Liver (tissue), 3 donors: ENCODE measurements at regions not wholly inside any gene's neighbourhood (a gene's known extent, or its start where the extent isn't known, plus 50 kb on each side); places are given as distances from the start of the nearest gene placed in this dataset.

Source experiments
- RXRA ChIP-seq, 2 donors: IDR thresholded peaks; 2 replicates each; pipeline ENCODE4 v1.6.1; 2017 to 2018; ENCODE audit warnings: antibody characterized with exemption in 2 of 2, mild to moderate bottlenecking in 1 of 2
- SP1 ChIP-seq: IDR thresholded peaks from 2 replicates; pipeline ENCODE4 v1.6.1; 2018; ENCODE audit warnings: antibody characterized with exemption, mild to moderate bottlenecking
- YY1 ChIP-seq: IDR thresholded peaks from 2 replicates; pipeline ENCODE4 v1.6.1; 2016; ENCODE audit warnings: antibody characterized with exemption, mild to moderate bottlenecking
- TF ChIP-seq, protein P1 (sequence below): fragments of 150-350 bp; IDR thresholded peaks from 2 replicates; pipeline ENCODE4 v1.5.1; 2017; ENCODE audit warnings: improper control_type of control experiment, low read depth, low read length; ENCODE audit not compliant: missing input control
- TF ChIP-seq, protein P2 (sequence below): IDR thresholded peaks from 2 replicates; pipeline ENCODE4 v1.6.1; 2016; ENCODE audit warnings: antibody characterized with exemption
- TF ChIP-seq, protein P3 (sequence below): IDR thresholded peaks from 2 replicates; pipeline ENCODE4 v1.6.1; 2016; ENCODE audit warnings: antibody characterized with exemption
- TF ChIP-seq, protein P4 (sequence below): IDR thresholded peaks from 2 replicates; pipeline ENCODE4 v1.6.1; 2016; ENCODE audit warnings: antibody characterized with exemption, mild to moderate bottlenecking
- donor health status: healthy.
- donor health status: healthy.

DNA sequence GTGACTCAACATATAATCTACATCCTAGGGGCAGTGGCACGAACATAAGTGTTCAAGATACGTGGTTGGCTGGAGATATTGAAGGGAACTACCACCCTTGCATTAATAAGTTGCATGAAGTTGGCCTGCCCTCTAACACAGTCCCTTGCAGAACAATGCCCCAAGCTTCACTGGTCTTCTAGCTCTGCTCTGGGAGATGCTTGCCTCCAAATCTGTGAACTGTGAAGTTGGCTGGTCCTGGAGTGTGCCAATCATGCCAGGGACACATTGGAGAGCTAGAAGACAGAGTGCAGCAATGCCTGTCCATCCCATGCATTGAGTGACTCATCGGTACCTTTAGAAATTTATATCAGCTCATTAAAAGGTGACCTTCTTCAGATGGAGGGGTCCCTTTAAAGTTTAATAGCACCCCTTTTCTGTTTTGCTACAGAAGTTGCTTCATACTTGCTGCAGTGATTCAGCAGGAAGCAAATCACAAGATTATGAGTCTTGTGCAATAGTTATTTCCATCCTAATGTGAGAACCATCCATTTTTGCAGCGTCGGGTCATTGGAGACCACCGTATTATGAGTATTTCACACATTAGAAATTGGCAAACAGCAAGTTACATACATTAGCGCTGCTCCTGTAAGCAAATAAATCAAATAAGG is 55.2 kb upstream of the KAZN start:
- TF ChIP-seq SP1 (no peak), YY1 (no peak), RXRA (IDR thresholded peaks at IDR 0.05) (no peak)
- TF ChIP-seq, protein P1, sequence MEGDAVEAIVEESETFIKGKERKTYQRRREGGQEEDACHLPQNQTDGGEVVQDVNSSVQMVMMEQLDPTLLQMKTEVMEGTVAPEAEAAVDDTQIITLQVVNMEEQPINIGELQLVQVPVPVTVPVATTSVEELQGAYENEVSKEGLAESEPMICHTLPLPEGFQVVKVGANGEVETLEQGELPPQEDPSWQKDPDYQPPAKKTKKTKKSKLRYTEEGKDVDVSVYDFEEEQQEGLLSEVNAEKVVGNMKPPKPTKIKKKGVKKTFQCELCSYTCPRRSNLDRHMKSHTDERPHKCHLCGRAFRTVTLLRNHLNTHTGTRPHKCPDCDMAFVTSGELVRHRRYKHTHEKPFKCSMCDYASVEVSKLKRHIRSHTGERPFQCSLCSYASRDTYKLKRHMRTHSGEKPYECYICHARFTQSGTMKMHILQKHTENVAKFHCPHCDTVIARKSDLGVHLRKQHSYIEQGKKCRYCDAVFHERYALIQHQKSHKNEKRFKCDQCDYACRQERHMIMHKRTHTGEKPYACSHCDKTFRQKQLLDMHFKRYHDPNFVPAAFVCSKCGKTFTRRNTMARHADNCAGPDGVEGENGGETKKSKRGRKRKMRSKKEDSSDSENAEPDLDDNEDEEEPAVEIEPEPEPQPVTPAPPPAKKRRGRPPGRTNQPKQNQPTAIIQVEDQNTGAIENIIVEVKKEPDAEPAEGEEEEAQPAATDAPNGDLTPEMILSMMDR: no peak
- TF ChIP-seq, protein P2, sequence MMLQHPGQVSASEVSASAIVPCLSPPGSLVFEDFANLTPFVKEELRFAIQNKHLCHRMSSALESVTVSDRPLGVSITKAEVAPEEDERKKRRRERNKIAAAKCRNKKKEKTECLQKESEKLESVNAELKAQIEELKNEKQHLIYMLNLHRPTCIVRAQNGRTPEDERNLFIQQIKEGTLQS: no peak
- TF ChIP-seq, protein P3, sequence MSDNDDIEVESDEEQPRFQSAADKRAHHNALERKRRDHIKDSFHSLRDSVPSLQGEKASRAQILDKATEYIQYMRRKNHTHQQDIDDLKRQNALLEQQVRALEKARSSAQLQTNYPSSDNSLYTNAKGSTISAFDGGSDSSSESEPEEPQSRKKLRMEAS: no peak
- TF ChIP-seq, protein P4, sequence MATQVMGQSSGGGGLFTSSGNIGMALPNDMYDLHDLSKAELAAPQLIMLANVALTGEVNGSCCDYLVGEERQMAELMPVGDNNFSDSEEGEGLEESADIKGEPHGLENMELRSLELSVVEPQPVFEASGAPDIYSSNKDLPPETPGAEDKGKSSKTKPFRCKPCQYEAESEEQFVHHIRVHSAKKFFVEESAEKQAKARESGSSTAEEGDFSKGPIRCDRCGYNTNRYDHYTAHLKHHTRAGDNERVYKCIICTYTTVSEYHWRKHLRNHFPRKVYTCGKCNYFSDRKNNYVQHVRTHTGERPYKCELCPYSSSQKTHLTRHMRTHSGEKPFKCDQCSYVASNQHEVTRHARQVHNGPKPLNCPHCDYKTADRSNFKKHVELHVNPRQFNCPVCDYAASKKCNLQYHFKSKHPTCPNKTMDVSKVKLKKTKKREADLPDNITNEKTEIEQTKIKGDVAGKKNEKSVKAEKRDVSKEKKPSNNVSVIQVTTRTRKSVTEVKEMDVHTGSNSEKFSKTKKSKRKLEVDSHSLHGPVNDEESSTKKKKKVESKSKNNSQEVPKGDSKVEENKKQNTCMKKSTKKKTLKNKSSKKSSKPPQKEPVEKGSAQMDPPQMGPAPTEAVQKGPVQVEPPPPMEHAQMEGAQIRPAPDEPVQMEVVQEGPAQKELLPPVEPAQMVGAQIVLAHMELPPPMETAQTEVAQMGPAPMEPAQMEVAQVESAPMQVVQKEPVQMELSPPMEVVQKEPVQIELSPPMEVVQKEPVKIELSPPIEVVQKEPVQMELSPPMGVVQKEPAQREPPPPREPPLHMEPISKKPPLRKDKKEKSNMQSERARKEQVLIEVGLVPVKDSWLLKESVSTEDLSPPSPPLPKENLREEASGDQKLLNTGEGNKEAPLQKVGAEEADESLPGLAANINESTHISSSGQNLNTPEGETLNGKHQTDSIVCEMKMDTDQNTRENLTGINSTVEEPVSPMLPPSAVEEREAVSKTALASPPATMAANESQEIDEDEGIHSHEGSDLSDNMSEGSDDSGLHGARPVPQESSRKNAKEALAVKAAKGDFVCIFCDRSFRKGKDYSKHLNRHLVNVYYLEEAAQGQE: no peak
